ENCODE measurements at regions not wholly inside any gene's neighbourhood (a gene's known extent, or its start where the extent isn't known, plus 50 kb on each side); places are given as distances from the start of the nearest gene placed in this dataset.
"Not testable (repeated sequence)": the region's sequence is repeated elsewhere in the genome, so short reads cannot be mapped to it uniquely, and the experiment has no call there.

DNA sequence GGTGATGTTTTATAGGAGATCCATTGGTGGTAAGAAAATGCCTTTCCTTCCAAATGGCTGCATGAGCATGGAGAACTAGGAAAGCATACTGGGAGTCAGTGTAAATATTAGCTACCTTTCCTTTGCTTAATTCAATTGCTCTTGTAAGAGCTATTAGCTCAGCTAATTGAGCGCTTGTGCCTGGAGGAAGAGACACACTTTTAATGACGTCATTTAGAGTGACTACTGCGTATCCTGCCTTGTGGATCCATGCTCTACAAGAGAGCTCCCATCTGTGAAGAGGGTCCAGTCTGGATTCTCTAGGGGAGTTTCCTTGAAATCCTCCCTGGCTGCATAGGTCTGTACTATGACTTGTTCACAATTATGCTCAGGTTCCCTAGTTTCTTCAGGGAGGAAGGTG, 63.8 kb upstream of the ARRDC3 start:
- DNase-seq, result not testable (repeated sequence)

DNA sequence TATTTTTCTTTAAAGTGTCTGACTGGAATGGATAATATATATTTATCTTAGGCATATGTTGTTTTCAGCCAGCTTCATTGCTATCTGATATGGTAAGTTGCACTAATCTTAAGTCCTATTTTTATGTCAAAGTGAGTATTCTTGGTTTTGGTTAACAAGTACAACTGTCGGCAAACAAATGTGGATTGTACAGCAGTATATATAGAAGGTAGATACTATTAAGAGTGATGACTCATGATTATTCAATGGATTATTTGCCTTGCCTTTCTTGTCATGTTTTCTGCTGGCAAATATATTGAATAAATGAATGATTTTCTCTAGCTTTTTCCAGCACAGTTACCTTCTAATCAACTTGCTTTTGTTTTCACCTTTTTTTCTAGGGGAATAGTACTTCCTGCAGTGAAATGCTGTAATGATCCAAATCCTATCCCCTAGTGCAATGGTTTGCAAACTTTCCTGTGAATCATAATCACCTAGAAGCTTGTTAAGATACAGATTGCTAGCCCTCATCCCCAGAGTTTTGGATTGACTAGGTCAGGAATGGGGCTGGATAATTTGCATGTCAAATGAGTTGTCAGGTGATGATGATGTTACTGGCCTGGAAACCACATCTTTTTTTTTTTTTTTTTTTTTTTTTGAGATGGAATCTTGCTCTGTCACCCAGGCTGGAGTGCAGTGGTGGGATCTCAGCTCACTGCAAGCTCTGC, 60.8 kb upstream of the ARRDC3 start:
- DNase-seq, result no peak

DNA sequence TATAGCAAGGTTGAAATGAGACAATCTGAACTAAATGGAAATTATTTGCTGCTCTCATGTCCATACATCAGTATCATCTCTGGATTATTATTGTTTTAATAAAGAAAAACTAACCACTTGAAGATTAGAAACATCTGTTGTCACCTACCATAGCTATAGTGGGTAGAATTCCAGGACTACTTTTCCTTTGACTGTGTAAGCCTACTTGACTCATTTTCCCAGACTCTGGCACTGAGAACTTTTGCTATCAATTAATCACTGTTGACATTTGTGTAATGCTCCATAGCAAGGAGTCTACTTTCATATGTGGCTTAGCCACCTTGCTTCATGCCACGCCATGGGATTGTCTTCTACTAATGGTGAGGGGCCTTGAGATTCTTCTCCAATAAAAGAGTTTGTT, 59.9 kb upstream of the ARRDC3 start:
- DNase-seq, result no peak

- no peak for DNase-seq
Measured at GRCh38 chr5:91441082-91441481, 58.0 kb upstream of the ARRDC3 start.

- no peak for DNase-seq
Measured at GRCh38 chr5:91438871-91439270, 55.8 kb upstream of the ARRDC3 start.

GRCh38 chr5:91436241-91436640, 53.1 kb upstream of the ARRDC3 start:
- no peak for DNase-seq

GRCh38 chr5:91434348-91434747, 51.2 kb upstream of the ARRDC3 start:
- DNase-seq, result no peak

- DNase-seq, result no peak
Measured at GRCh38 chr5:91433861-91434260, 50.7 kb upstream of the ARRDC3 start.
